ENCODE measurements at regions not wholly inside any gene's neighbourhood (a gene's known extent, or its start where the extent isn't known, plus 50 kb on each side); places are given as distances from the start of the nearest gene placed in this dataset.

DNA sequence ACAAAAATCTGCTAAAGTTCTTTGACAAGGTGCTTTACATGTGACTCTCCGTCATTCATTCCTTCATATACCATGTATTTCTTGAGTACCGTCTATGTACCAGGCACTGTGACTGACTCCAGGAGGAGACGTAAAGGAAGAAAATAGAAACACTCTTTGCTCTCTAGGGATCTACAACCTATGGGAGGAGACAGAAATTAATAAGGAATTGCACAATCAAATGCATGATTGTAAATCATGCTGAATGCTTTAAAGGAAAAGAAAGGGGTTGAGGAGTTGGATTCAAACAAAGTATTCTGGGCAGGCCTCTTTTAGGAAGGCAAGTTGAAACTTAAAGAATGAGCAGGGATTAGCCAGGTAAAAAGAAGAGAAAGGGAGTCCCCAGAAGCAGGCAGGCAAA is 239.1 kb upstream of the FGGY start:
- peak; percentile 78 for DNase-seq (ENCODE audit: low read depth)

DNA sequence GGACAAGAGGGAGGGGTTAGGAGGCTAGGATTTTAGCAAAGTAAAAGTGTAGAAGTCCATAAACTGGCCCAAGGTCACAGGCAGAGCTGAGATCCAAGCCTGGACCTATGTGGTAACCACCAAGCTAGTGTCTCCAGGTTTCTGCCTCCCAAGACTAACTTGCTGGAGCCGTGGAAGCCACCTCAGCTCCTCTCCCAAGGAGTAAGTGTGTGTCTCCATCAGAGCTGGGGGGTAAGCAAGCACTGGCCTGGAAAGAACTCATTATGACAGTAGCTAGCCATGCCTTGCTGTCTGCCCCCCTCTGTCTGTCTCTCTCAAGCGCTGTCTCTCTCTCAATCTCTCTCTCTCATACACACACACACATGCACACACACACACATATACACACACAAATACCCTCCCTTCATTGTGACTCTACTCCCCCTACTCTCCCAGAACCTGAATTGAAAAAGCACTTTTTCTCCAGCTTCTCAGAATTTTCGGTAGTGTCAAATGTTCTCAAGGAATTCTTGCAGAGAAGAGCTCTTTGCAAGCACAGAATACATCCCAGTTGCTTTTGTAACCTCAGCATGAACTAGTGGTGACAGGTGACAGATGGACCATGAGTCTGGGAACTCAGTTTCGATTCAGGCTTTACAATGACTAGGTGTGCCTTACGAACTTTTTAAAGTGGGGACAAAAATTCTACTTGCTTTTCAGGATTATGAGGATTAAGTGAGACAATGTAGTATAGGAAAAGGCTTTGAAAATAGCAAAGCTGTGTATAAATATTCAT is 238.0 kb upstream of the FGGY start:
- no peak for DNase-seq (ENCODE audit: low read depth)

DNA sequence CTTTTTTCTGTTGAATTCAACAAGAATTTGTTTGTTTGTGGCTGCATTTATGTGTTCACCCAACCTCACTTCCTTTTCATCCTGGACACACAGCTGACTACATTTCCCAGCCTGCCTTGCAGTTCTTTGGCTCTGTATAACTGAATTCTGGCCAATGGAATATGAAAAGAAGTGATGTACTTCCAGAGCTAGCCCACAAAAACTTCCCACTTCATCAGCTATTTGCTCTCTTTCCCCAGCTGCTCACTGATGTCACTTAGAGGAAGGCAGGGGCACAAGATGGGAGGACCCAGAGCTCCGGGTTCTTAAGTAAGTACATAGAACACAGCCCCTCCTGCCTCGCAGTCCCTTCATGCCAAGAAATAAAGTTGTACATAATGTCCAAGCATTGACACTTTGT is 235.0 kb upstream of the FGGY start:
- DNase-seq (ENCODE audit: low read depth): peak; percentile 87

DNA sequence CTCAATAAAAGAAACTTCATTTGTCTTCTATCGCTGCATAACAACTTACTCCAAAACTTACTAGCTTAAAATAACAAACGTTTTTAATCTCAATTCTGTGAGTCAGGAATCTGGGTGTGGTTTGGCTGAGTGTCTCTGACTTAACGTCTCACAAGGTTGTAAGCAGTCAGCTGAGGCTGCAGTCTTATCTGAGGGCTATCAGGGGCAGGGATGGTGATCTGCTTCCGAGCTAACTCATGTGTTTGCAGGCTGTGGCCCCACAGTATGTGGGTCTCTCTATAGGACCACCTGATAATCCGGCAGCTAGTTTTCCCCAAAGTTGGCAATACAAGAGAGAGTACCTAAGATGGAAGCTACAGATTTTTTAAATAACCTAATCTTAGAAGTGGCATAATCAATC is 234.2 kb upstream of the FGGY start:
- peak; percentile 88 for DNase-seq (ENCODE audit: low read depth)

- no peak for DNase-seq (ENCODE audit: low read depth)
Measured at GRCh38 chr1:59063501-59063900, 233.4 kb upstream of the FGGY start.

DNA sequence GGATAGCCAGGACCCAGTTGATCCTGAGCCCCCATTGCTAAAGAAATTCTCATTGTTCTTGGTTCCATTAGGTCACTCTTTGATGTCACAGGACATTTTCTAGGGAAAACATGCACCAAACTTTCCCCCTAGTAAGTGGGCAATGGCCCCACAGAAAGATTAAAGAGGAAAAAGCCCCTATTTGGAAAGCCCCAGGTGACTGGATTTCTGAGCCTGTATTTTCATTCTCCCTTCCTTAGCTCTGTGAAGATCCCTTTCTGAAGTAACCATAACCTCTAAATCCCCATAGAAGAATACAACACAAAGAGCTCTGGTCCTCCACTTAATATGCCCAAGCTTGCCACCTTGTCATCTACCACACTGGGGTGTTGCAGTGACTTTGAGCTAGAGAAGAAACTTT is 232.3 kb upstream of the FGGY start:
- DNase-seq (ENCODE audit: low read depth): no peak

GRCh38 chr1:59066236-59066635 is 230.7 kb upstream of the FGGY start:
- DNase-seq (ENCODE audit: low read depth): no peak

DNA sequence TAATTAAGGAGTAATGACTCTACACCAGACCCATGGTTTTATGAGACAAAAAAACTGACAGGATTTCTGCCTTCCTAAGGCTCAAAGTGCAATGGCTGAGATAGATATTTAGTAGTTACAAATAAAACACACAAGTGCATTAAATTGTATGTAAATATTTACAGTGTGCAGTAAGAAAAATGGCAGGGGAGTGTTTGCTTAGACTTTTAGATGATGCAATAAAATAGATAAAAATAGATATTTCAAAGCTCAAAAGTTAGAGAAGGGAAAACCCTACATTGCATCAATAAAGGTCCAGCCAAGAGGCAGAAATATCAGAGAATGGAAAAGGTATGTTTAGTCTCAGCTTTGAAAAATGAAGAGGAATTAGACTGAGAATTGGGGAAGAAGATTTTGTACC is 226.3 kb upstream of the FGGY start:
- DNase-seq (ENCODE audit: low read depth): no peak

DNA sequence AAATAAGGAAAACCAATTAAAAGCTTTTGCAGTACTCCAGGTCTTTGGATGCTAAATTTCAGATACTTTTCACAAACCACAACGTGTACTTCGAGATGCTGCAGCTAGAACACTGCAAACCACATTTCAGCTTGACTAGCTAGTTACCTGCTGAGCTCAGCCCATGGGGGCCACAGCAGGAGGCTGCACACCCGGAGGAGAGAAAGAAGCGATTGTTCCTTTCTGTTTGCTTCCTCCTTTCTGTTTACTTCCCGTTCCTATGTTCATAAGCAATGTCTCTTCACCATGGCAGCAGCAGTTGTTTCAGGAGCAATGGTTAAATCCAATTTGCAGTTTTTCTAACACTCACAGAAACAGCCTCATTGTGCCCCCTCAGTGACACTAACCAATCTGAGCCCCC is 225.6 kb upstream of the FGGY start:
- no peak for DNase-seq (ENCODE audit: low read depth)

- DNase-seq (ENCODE audit: low read depth): no peak
Measured at GRCh38 chr1:59071876-59072582, 224.9 kb upstream of the FGGY start.

DNA sequence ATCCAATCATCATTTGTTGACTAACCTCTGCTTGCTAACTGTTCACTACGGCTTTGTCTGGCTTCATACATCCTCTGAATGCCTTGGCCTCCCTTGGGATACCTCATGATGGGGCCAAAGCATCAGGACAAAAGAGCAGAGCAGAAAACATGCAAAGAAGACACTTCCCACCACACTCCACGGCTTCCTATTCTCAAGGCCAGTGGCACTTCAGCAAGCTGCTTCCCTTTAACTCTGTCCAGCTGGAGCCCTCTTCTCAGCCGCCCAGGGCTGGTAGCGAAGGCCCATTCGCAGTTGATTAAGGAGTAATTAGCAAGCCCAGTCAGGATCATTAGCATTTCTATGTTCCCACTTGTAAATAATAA is 224.3 kb upstream of the FGGY start:
- DNase-seq (ENCODE audit: low read depth): no peak

- no peak for DNase-seq (ENCODE audit: low read depth)
Measured at GRCh38 chr1:59074598-59074997, 222.3 kb upstream of the FGGY start.

DNA sequence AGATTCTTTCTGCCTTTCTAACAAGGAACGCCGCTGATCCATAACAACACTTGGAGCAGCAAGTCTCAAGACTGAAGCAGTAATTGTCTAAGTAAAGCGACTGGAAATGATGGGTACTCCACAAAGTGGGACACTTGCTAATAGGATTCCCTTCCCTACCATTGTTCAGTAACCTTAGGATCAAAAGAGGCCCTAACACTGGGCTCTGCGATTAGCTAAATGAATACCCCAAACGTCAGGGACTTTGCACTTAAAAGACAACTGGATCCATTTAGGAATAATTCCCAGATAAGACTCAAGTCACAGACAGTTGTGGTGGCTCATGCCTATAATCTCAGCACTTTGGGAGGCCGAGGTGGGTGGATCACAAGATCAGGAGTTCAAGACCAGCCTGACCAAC is 221.9 kb upstream of the FGGY start:
- DNase-seq (ENCODE audit: low read depth): no peak

GRCh38 chr1:59076612-59077011 is 220.3 kb upstream of the FGGY start:
- peak; percentile 69 for DNase-seq (ENCODE audit: low read depth)

GRCh38 chr1:59077466-59078069 is 219.3 kb upstream of the FGGY start:
- DNase-seq (ENCODE audit: low read depth): no peak

DNA sequence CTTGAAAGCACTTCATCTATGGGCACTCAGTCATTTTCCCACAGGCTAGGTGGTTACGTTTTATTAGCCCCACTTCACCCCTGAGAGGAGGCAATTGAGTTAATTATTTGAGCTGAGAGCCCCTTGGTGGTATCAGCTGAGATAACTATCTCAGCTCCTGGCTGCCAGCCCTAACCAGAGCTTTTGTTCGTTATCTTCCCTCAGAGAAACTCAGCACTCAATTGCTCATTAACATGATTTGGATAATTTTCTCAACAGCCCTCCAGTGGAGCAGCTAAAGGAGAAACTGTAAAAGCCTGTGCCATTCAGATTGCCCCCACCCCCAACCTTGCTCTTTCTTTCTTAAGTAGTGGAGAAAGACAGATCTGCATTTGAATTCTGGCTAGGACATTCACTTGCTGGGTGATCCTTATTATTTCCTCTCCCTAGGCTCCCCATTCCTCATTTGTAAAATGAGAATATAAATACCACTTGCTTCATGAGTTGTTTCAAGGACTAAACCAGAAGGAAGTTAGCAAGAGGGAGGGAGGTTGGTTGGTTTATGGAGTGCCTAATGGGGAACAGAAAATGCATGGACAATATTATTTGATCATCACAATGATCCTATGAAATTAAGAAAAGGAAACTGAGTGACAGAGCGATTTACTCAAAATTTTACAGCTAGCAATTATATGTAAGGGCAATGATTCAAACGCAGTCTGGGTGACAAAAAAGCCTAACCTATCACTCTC is 218.7 kb upstream of the FGGY start:
- no peak for DNase-seq (ENCODE audit: low read depth)

GRCh38 chr1:59078866-59079265 is 218.0 kb upstream of the FGGY start:
- no peak for DNase-seq (ENCODE audit: low read depth)

DNA sequence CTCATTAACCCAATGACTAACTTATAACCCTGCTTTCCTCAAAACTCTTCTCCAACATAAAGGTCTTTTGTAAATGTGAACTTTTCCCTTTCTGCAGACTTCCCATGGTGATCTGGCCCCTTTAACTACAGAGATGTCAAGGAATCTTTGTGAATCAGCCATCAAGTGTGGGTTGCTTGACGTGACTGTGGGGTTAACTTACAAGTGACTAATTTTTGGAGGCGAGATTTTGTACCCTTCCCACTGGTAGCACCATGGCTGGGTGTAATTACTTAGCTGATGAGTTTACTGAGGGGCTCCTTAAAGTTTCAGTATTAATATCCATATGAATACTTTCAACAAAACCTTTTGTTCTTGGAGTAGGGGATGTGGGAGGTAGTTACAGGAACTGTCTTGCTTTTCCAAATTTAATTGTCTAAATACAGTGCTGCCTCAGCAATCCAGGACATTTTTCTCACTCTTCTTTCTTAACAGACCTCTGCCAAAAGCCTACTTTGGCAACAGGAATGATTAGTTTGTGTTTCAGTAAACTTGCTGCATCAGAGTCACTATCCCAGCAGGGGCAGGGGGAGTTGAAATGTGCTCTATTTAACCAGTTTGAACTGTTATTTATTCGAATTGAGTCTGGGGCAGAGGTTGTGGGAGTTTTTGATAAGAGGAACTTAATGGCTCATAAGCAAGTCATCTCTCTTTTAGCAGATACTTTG is 217.3 kb upstream of the FGGY start:
- DNase-seq (ENCODE audit: low read depth): peak; percentile 27

DNA sequence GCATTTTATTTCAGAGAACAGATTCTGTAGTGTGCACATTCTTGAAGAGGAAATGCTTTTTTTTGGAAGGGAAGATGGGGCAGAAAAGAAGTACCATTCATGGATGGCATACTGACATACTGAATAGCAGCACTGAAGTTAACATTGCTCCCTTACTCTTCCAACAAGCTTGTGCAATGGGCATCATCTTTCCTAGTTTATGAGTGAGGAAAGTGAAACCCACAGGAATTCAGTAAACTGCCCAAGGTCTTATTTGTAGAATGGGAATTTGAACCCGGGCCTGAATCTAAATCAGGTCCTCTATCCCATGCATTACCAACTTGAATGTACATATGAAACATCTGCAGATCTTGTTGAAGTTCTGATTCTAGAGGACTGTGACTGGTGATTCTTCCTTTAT is 215.7 kb upstream of the FGGY start:
- no peak for DNase-seq (ENCODE audit: low read depth)

GRCh38 chr1:59081795-59082194 is 215.1 kb upstream of the FGGY start:
- DNase-seq (ENCODE audit: low read depth): no peak

DNA sequence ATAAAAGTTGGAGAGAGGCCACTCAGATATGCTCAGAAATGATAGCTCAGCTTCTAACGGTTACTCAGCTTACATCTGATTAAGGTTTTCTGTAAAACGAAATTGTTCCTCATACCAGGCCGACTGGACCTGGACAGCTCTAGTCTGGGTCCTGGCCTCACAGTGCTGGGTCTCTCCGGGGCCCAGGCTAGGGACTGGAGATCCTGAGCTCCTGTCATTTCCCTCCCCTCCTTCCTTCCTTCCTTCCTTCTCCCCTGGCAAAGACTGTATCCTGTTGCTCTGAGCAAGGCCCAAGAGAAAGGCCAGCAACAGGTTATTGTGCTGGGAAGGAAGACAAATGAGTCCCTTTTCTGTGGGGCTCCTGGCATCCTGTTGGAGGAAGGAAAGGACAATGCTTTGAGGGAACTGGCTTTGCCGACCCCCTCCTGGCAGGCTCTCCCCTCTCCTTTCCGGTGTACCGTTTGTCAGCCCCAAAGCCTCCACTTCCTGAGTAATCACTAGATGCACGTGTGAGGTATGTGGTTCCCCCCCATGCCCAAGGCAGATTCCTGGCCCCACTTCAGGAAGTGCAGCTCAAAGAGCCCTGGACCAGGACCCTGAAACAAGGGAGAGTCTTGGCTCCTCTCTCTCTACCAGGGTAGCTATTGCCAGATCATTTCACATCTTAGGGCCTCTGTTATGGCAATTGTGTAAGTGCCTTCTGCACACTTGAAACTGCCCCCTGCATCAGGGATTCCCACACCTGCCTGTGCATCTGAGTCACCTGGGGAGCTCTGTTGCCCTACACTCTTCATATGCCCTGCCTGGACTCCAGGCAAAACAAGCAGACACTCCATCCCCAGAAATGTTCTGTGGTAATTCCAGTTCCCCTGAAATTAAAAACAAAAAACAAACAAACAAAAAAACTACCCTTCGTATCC is 212.7 kb upstream of the FGGY start:
- no peak for DNase-seq (ENCODE audit: low read depth)

All from amniotic epithelial cell (primary cell).